ENCODE measurements at regions not wholly inside any gene's neighbourhood (a gene's known extent, or its start where the extent isn't known, plus 50 kb on each side); places are given as distances from the start of the nearest gene placed in this dataset.

DNA sequence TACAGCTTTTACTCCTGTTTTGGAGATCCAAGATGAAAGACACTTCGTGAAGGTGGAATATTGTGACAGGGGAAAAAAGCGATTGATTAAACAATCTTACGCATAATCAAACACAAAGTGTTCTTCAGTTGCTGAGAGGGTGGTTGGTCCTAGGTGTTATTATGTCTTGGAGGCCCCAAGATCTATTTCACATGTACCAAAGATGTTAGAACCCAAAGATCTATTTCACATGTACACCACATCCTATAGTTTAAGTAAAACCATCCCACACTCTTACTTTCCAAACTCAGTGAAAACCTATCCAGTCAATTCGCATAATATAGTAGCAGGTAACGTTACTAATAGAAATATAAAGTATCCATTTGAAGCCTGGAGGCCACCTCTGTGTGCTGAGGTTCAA, 242.6 kb upstream of the MAF start:
- H3K79me1 ChIP-seq (ENCODE audit: insufficient read depth, low read depth, low read length, poor library complexity, severe bottlenecking): no peaks in the 10 kb centered on the region
- Mint-ChIP-seq H3K27me3 (ENCODE audit: low read depth) (peaks cover 2% of the 10 kb centered on the region; the same call in 1 of the 2 replicates), H3K27ac (no peak overlapping the region), H3K4me3 (no peak overlapping the region), H3K4me1 (peaks cover 0 to 6% of the 10 kb centered on the region in 2 experiments; a peak in 2 of 4 replicates), H3K36me3 (ENCODE audit: insufficient read depth in 1 of 3, low read depth in 3 of 3) (no peaks in the 10 kb centered on the region), H3K9me3 (no peaks in the 10 kb centered on the region)
- H4K5ac ChIP-seq (ENCODE audit: insufficient read length, low read depth, low read length): no peak overlapping the region
- H4K91ac ChIP-seq (ENCODE audit: insufficient read length, low read depth, low read length): no peak overlapping the region
- no peak for DNase-seq
- H3K4ac ChIP-seq (ENCODE audit: low read depth, low read length): no peak overlapping the region
- H3K27ac ChIP-seq (ENCODE audit: insufficient read length, low read depth, low read length): no peak overlapping the region
- H3K79me2 ChIP-seq (ENCODE audit: insufficient read depth, low read length): no peaks in the 10 kb centered on the region
- H3K4me1 ChIP-seq (ENCODE audit: insufficient read depth, low read length): no peaks in the 10 kb centered on the region
- no peak overlapping the region for H4K8ac ChIP-seq (replicated peaks; ENCODE audit: insufficient read length, low read depth, low read length)
- no peak overlapping the region for H2AFZ ChIP-seq (ENCODE audit: low read length)
- no peak for TF ChIP-seq CTCF (conservative IDR thresholded peaks at IDR 0.05)
- no peak overlapping the region for H2BK120ac ChIP-seq (ENCODE audit: low read depth, low read length, poor library complexity, severe bottlenecking)
- no CpG with 5 or more reads among the region's 5 CpGs for WGBS (ENCODE audit: extremely low coverage, insufficient read length, low lambda C conversion rate)
- no peak overlapping the region for H3K56ac ChIP-seq (ENCODE audit: insufficient read length, low read depth, low read length)
- H3K23ac ChIP-seq (ENCODE audit: insufficient read length, low read depth, low read length): no peak overlapping the region
- no peak overlapping the region for H3K9ac ChIP-seq (ENCODE audit: extremely low read depth, insufficient read length, low read length)
- no peak overlapping the region for H2BK20ac ChIP-seq (ENCODE audit: low read depth, low read length, poor library complexity, severe bottlenecking)
- H3K4me2 ChIP-seq (ENCODE audit: insufficient read depth, insufficient read length, low read length): no peak overlapping the region
- no peak overlapping the region for H2BK12ac ChIP-seq (ENCODE audit: insufficient read length, low read depth, low read length)
- no peaks in the 10 kb centered on the region for H3K23me2 ChIP-seq (ENCODE audit: insufficient read length, low read depth, low read length, poor library complexity, severe bottlenecking)
- no peak overlapping the region for H3T11ph ChIP-seq (ENCODE audit: low read length)
- no peak overlapping the region for H3K14ac ChIP-seq (ENCODE audit: insufficient read depth, low read length)
- no peak overlapping the region for H2BK15ac ChIP-seq (ENCODE audit: low read depth, low read length)
- H4K20me1 ChIP-seq (ENCODE audit: control insufficient read depth, insufficient read depth, insufficient read length): no peaks in the 10 kb centered on the region
- no peak overlapping the region for H2AK5ac ChIP-seq (ENCODE audit: insufficient read length, low read length)
- no peak overlapping the region for H3K18ac ChIP-seq (ENCODE audit: insufficient read length, low read depth, low read length)
- no peak overlapping the region for H2BK5ac ChIP-seq (ENCODE audit: insufficient read length, low read length)
- H3K27me3 ChIP-seq (ENCODE audit: insufficient read depth, low read length): no peaks in the 10 kb centered on the region
- no peaks in the 10 kb centered on the region for H3K9me3 ChIP-seq (ENCODE audit: control insufficient read depth, low read depth, low read length)

All from H9 (cell line).